GM12878 (cell line): ENCODE measurements at regions not wholly inside any gene's neighbourhood (a gene's known extent, or its start where the extent isn't known, plus 50 kb on each side); places are given as distances from the start of the nearest gene placed in this dataset.

ENCODE experiments used
- ATAC-seq: fragments of 200-7000 bp; cut with Tn5 transposase; 3 replicates; pipeline ENCODE4 v1.9.1; 2020; ENCODE audit warnings: mild to moderate bottlenecking, moderate library complexity
- BruUV-seq: library from RNA; stranded (reverse); fragments of 400-500 nt; replicated peaks from 2 replicates; lab custom pipeline; 2021; lab: Mats Ljungman, UMichigan
- CTCF ChIA-PET: fragments of 300-600 bp; sonication (Branson Sonifier 250); formaldehyde crosslinking; extraction: SDS; loops from one replicate; lab custom pipeline; 2021; ENCODE audit warnings: inconsistent platforms; lab: Yijun Ruan, JAX
- POLR2A ChIA-PET: fragments of 350-600 bp; formaldehyde crosslinking; extraction: SDS; loops from one replicate; lab custom pipeline; 2021; ENCODE audit warnings: inconsistent platforms; lab: Charles Lee
- RAD21 ChIA-PET: fragments of 300-600 bp; sonication (Branson Sonifier 250); formaldehyde crosslinking; loops from one replicate; lab custom pipeline; 2023; ENCODE audit warnings: antibody characterized with exemption; ENCODE audit not compliant: unreplicated experiment; lab: Charles Lee
- SMC1A ChIA-PET: fragments of 300-600 bp; sonication (Branson Sonifier 250); formaldehyde crosslinking; loops from one replicate; lab custom pipeline; 2023; ENCODE audit not compliant: unreplicated experiment, uncharacterized antibody; lab: Charles Lee
- DNase-seq: peaks from one replicate; pipeline ENCODE4 v3.0.0-alpha.2; 2011; ENCODE audit warnings: low read depth, low spot score
- FAIRE-seq: peaks from 3 replicates; lab custom pipeline; 2011; peaks lifted over from hg19 to GRCh38; lab: Jason Lieb, UNC
- H2AFZ ChIP-seq: 2 replicates; pipeline ENCODE4 v1.6.0; 2011; ENCODE audit warnings: low read depth, low read length, control low read depth; ENCODE audit not compliant: control insufficient read depth
- H3K27ac ChIP-seq: 2 replicates; pipeline ENCODE4 v1.5.1; 2011; ENCODE audit warnings: control low read depth; ENCODE audit not compliant: control insufficient read depth, insufficient read depth
- H3K27me3 ChIP-seq, 2 experiments: replicated peaks in 1 of 2; 2 replicates each; pipeline versions ENCODE4 v1.6.0 to v1.6.1; 2011; ENCODE audit warnings: low read length in 1 of 2; ENCODE audit not compliant: control insufficient read depth in 2 of 2, insufficient read depth in 2 of 2
- H3K36me3 ChIP-seq, 2 experiments: 2 replicates each; pipeline ENCODE4 v1.5.1; 2011; ENCODE audit warnings: low read length in 1 of 2; ENCODE audit not compliant: control insufficient read depth in 2 of 2, insufficient read depth in 2 of 2
- H3K4me1 ChIP-seq: 2 replicates; pipeline ENCODE4 v1.6.1; 2011; ENCODE audit warnings: mild to moderate bottlenecking, low read length, moderate library complexity, mixed read lengths; ENCODE audit not compliant: control insufficient read depth, insufficient read depth
- H3K4me2 ChIP-seq: 2 replicates; pipeline ENCODE4 v1.6.0; 2011; ENCODE audit warnings: control low read depth; ENCODE audit not compliant: control insufficient read depth, insufficient read depth
- H3K4me3 ChIP-seq: fragments of 200-600 bp; sonication (generic); 2 replicates; pipeline ENCODE4 v1.5.1; 2016
- H3K79me2 ChIP-seq: 2 replicates; pipeline ENCODE4 v1.6.0; 2011; ENCODE audit warnings: low read length; ENCODE audit not compliant: control insufficient read depth, insufficient read depth
- H3K9ac ChIP-seq: 2 replicates; pipeline ENCODE4 v1.8.0; 2011; ENCODE audit warnings: low read length, control low read depth, mixed read lengths; ENCODE audit not compliant: control insufficient read depth, insufficient read depth
- H3K9me3 ChIP-seq: replicated peaks from 3 replicates; pipeline ENCODE4 v1.5.1; 2011; ENCODE audit warnings: mild to moderate bottlenecking, low read length; ENCODE audit not compliant: control insufficient read depth, insufficient read depth
- H4K20me1 ChIP-seq: 2 replicates; pipeline ENCODE4 v1.6.0; 2011; ENCODE audit not compliant: control insufficient read depth, insufficient read depth
- ATF3 ChIP-seq: IDR thresholded peaks from 2 replicates; pipeline ENCODE4 v1.6.1; 2011; ENCODE audit warnings: low read depth, mild to moderate bottlenecking, low read length, moderate library complexity, borderline replicate concordance; ENCODE audit errors: extremely low read depth
- CHD4 ChIP-seq: fragments of 200-600 bp; sonication (generic); IDR thresholded peaks from 2 replicates; pipeline ENCODE4 v1.6.1; 2016; ENCODE audit warnings: mild to moderate bottlenecking
- CREB1 ChIP-seq: IDR thresholded peaks from 2 replicates; pipeline ENCODE4 v1.6.1; 2012; ENCODE audit warnings: low read depth, mild to moderate bottlenecking, inconsistent platforms
- IKZF2 ChIP-seq, 2 experiments: fragments of 450-650 bp; IDR thresholded peaks; 2 replicates each; pipeline ENCODE4 v1.6.1; 2017; ENCODE audit warnings: mild to moderate bottlenecking in 2 of 2, moderate library complexity in 2 of 2
- IRF5 ChIP-seq: fragments of 450-650 bp; IDR thresholded peaks from 2 replicates; pipeline ENCODE4 v1.6.1; 2017; ENCODE audit warnings: borderline replicate concordance
- MEF2B ChIP-seq: fragments of 450-650 bp; IDR thresholded peaks from 2 replicates; pipeline ENCODE4 v1.6.1; 2018; ENCODE audit warnings: mild to moderate bottlenecking, moderate library complexity; ENCODE audit not compliant: partially characterized antibody, poor library complexity, severe bottlenecking
- MTA3 ChIP-seq: IDR thresholded peaks from 2 replicates; pipeline ENCODE4 v1.6.1; 2012; ENCODE audit warnings: low read length, inconsistent platforms, borderline replicate concordance
- RCOR1 ChIP-seq: conservative IDR thresholded peaks from 2 replicates; pipeline ENCODE4 v1.6.1; 2012; ENCODE audit warnings: low read depth, low read length, improper control_type of control experiment
- RFX5 ChIP-seq: IDR thresholded peaks from 2 replicates; pipeline ENCODE4 v1.6.1; 2011; ENCODE audit warnings: low read depth, low read length, improper control_type of control experiment
- SIX5 ChIP-seq: IDR thresholded peaks from 2 replicates; pipeline ENCODE4 v1.6.1; 2011; ENCODE audit warnings: mild to moderate bottlenecking, low read depth, low read length, moderate library complexity; ENCODE audit not compliant: severe bottlenecking
- SMAD5 ChIP-seq: IDR thresholded peaks from 2 replicates; pipeline ENCODE4 v1.6.1; 2016; ENCODE audit warnings: antibody characterized with exemption, low read depth
- STAT1 ChIP-seq: fragments of 450-650 bp; conservative IDR thresholded peaks from 2 replicates; pipeline ENCODE4 v1.6.1; 2014; ENCODE audit warnings: antibody characterized with exemption, mild to moderate bottlenecking
- TCF7 ChIP-seq: IDR thresholded peaks from 2 replicates; pipeline ENCODE4 v1.6.1; 2014; ENCODE audit warnings: antibody characterized with exemption, borderline replicate concordance
- WRNIP1 ChIP-seq: IDR thresholded peaks from 2 replicates; pipeline ENCODE4 v1.6.1; 2011; ENCODE audit warnings: low read depth, low read length, improper control_type of control experiment, borderline replicate concordance
- WGBS: methylation state at CpG from one replicate; pipeline ENCODE4 v1.1.6; 2016; ENCODE audit warnings: low lambda C conversion rate; ENCODE audit not compliant: insufficient replicate concordance, insufficient coverage; ENCODE audit errors: missing lambda C conversion rate; 5-methylcytosine and 5-hydroxymethylcytosine counted together
- in situ Hi-C: fragments of 300-500 bp; cut with MboI; formaldehyde crosslinking; loops from 9 replicates; pipeline ENCODE4 v1.14.3; 2018; ENCODE audit warnings: mixed read lengths
- intact Hi-C: fragments of 100-400 bp; cut with micrococcal nuclease; formaldehyde crosslinking; loops from one replicate; pipeline ENCODE4 v1.14.2; 2022; ENCODE audit not compliant: unreplicated experiment

GRCh38 chr2:228474466-228474865 is 293.0 kb upstream of the SPHKAP start:
- in situ Hi-C loops (no loop called here), intact Hi-C loops (no loop called here)
- FAIRE-seq = no peak
- ChIA-PET CTCF (interaction anchor here (0.7 kb wide), 1 partner anchor 453 kb away, joined by 4 read pairs; no protein-coding TSS in a partner anchor), RAD21 (no interaction called here), SMC1A (interaction anchor here (1.1 kb wide), 1 partner anchor 9 kb away, joined by 4 read pairs; no protein-coding TSS in a partner anchor), POLR2A (no interaction called here)
- Histone ChIP-seq H4K20me1 (no peaks in the 10 kb centered on the region), H3K4me2 (no peak overlapping the region), H2AFZ (no peak overlapping the region), H3K27ac (no peak overlapping the region), H3K4me3 (no peak overlapping the region), H3K4me1 (no peaks in the 10 kb centered on the region), H3K9me3 (no peaks in the 10 kb centered on the region; the same call in 2 of the 3 replicates), H3K36me3 (no peaks in the 10 kb centered on the region), H3K9ac (no peak overlapping the region), H3K79me2 (no peaks in the 10 kb centered on the region), H3K27me3 (no peaks in the 10 kb centered on the region)
- TF ChIP-seq TCF7 = no peak
- no peak for TF ChIP-seq IKZF2 (IDR thresholded peaks at IDR 0.05)
- no peak for TF ChIP-seq STAT1
- TF ChIP-seq MEF2B = no peak
- TF ChIP-seq CHD4 = no peak
- BruUV-seq = no TSS peak
- WGBS = 3% methylated on average over 2 of the region's 2 CpGs
- ATAC-seq = no peak
- no peak for DNase-seq

GRCh38 chr2:228469721-228470120 is 288.2 kb upstream of the SPHKAP start:
- in situ Hi-C loops = no loop called here
- no TSS peak for BruUV-seq
- Histone ChIP-seq H3K9ac (no peak overlapping the region), H3K4me2 (no peak overlapping the region), H4K20me1 (no peaks in the 10 kb centered on the region), H3K27ac (no peak overlapping the region), H3K27me3 (no peaks in the 10 kb centered on the region), H3K36me3 (no peaks in the 10 kb centered on the region), H2AFZ (no peak overlapping the region), H3K79me2 (no peaks in the 10 kb centered on the region), H3K4me3 (no peak overlapping the region), H3K9me3 (no peaks in the 10 kb centered on the region; the same call in 2 of the 3 replicates), H3K4me1 (no peaks in the 10 kb centered on the region)
- FAIRE-seq = no peak
- ChIA-PET SMC1A (no interaction called here), RAD21 (no interaction called here), POLR2A (no interaction called here), CTCF (no interaction called here)
- DNase-seq = no peak
- no peak for TF ChIP-seq SMAD5
- no peak for TF ChIP-seq ATF3
- no peak for TF ChIP-seq IKZF2 (IDR thresholded peaks at IDR 0.05)
- TF ChIP-seq IRF5 = no peak
- no peak for TF ChIP-seq SIX5
- no peak for TF ChIP-seq WRNIP1
- TF ChIP-seq MTA3 = no peak
- no peak for TF ChIP-seq CREB1
- no peak for TF ChIP-seq RFX5
- TF ChIP-seq RCOR1 = no peak
- intact Hi-C loops = no loop called here
- ATAC-seq = no peak
